ENCODE measurements at regions not wholly inside any gene's neighbourhood (a gene's known extent, or its start where the extent isn't known, plus 50 kb on each side); places are given as distances from the start of the nearest gene placed in this dataset.

DNA sequence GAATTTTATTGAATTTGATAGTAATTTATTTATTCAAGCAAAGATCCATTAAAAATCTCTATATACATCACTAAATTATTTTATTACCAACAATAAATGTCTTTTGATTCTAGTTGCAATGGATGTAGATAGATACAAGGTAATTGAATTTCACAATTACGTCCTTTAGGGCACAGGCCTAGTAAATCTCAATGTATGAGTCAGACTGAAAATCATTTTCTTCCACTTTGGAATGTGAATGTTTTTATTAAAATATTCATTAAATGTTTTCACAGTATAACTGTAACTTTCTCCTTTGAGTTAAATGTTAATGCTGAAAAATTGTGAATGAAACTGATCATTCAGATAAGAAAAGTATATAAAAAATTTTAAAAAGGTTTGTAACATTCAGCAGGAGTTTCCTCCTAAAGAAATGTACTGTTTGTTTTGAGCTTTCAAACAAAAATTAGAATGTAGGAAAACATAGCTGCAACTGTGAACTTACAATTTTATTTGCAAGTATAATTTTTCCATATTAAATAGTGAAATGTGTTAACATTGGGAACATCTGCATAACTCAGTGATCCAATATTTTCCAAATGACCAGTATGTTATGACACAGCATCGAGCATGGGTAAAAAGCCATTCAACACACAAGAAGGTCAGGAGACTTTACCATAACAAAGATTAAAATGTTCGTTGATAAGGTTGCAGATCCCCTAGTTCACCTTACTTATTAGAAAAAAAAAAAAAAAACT is 663.7 kb downstream of the METTL4 start:
- Histone ChIP-seq H3K36me3 (no peaks in the 10 kb centered on the region), H3K4me1 (no peaks in the 10 kb centered on the region), H3K4me3 (no peak overlapping the region), H3K27me3 (no peaks in the 10 kb centered on the region), H3K27ac (no peak overlapping the region), H3K9me3 (peaks cover 0 to 6% (median 3%) of the 10 kb centered on the region in 4 donors)
- no peak for DNase-seq
- intact Hi-C loops (cut with DNase I) = no loop called here
- 75 to 82% methylated on average over 3 of the region's 3 CpGs for WGBS, 2 donors
- TF ChIP-seq EP300 (IDR thresholded peaks at IDR 0.05) = no peak
- TF ChIP-seq POLR2AphosphoS5 (IDR thresholded peaks at IDR 0.05) = no peak
- TF ChIP-seq, protein P1, sequence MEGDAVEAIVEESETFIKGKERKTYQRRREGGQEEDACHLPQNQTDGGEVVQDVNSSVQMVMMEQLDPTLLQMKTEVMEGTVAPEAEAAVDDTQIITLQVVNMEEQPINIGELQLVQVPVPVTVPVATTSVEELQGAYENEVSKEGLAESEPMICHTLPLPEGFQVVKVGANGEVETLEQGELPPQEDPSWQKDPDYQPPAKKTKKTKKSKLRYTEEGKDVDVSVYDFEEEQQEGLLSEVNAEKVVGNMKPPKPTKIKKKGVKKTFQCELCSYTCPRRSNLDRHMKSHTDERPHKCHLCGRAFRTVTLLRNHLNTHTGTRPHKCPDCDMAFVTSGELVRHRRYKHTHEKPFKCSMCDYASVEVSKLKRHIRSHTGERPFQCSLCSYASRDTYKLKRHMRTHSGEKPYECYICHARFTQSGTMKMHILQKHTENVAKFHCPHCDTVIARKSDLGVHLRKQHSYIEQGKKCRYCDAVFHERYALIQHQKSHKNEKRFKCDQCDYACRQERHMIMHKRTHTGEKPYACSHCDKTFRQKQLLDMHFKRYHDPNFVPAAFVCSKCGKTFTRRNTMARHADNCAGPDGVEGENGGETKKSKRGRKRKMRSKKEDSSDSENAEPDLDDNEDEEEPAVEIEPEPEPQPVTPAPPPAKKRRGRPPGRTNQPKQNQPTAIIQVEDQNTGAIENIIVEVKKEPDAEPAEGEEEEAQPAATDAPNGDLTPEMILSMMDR (IDR thresholded peaks at IDR 0.05) = no peak
- no peak for TF ChIP-seq POLR2A (IDR thresholded peaks at IDR 0.05)

DNA sequence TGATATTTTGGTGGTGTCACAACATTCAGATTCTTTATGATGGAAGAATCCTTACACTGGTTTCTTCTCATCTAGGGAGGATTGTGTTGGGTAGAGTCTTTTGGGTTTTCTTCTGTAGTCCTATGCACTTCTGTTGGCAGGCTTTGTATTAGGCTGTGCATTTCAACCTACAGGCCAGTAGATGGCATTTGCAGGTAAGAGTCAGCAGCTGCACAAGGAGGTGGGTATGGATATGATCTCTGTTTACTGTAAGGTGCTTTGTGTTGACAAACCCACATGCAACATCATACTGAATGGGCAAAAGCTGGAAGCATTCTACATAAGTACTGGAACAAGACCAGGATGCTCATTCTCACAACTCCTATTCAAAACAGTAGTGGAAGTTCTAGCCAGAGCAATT is 656.8 kb downstream of the METTL4 start:
- H3K4me3 ChIP-seq = no peak overlapping the region
- intact Hi-C loops (cut with DNase I) = no loop called here
- no peaks in the 10 kb centered on the region for H3K27me3 ChIP-seq
- H3K9me3 ChIP-seq = peaks cover 0 to 6% (median 2%) of the 10 kb centered on the region in 4 donors
- no peaks in the 10 kb centered on the region for H3K36me3 ChIP-seq
- H3K27ac ChIP-seq = no peak overlapping the region
- no peaks in the 10 kb centered on the region for H3K4me1 ChIP-seq
- no peak for DNase-seq
- no peak for TF ChIP-seq POLR2AphosphoS5 (IDR thresholded peaks at IDR 0.05)
- TF ChIP-seq POLR2A (IDR thresholded peaks at IDR 0.05) = no peak
- no peak for TF ChIP-seq EP300 (IDR thresholded peaks at IDR 0.05)
- TF ChIP-seq, protein P1 (IDR thresholded peaks at IDR 0.05) = no peak

- no peaks in the 10 kb centered on the region for H3K36me3 ChIP-seq
- H3K9me3 ChIP-seq = no peaks in the 10 kb centered on the region
- no peaks in the 10 kb centered on the region for H3K4me1 ChIP-seq
- no peak for DNase-seq
- TF ChIP-seq, protein P1 (IDR thresholded peaks at IDR 0.05) = no peak
- no peak for TF ChIP-seq POLR2AphosphoS5 (IDR thresholded peaks at IDR 0.05)
- TF ChIP-seq POLR2A (IDR thresholded peaks at IDR 0.05) = no peak
- no peak for TF ChIP-seq EP300 (IDR thresholded peaks at IDR 0.05)
- WGBS, 2 donors = 95% methylated on average over 2 of the region's 2 CpGs
- intact Hi-C loops (cut with DNase I) = no loop called here
- H3K4me3 ChIP-seq = no peak overlapping the region
- no peak overlapping the region for H3K27ac ChIP-seq
- H3K27me3 ChIP-seq = no peaks in the 10 kb centered on the region
These were observed 654.3 kb downstream of the METTL4 start for GRCh38 chr18:1916869-1917523.

DNA sequence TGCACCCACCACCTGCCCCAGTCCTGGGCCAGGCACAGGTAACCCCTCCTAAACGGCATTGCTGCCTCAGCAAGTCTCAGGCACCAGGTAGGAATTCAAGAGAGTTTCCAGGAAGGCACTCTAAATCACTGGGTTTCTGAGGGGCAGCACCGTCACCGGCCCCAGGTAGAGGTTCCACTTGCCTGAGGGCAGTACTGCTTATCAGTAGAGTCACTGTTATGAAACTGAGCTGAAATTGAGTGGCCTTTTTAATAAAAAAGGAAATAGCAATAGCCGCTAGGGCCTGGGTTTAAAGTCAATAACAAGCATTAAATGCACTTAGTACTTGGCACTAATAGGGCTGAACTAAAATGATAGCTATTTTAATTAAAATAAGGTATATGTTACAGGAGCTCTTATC is 653.7 kb downstream of the METTL4 start:
- no peaks in the 10 kb centered on the region for H3K9me3 ChIP-seq
- H3K4me3 ChIP-seq = no peak overlapping the region
- no peak overlapping the region for H3K27ac ChIP-seq
- H3K4me1 ChIP-seq = no peaks in the 10 kb centered on the region
- H3K27me3 ChIP-seq = no peaks in the 10 kb centered on the region
- intact Hi-C loops (cut with DNase I) = no loop called here
- TF ChIP-seq POLR2A (IDR thresholded peaks at IDR 0.05) = no peak
- TF ChIP-seq EP300 (IDR thresholded peaks at IDR 0.05) = no peak
- TF ChIP-seq POLR2AphosphoS5 (IDR thresholded peaks at IDR 0.05) = no peak
- TF ChIP-seq, protein P1 (IDR thresholded peaks at IDR 0.05) = no peak
- no peak for DNase-seq
- no peaks in the 10 kb centered on the region for H3K36me3 ChIP-seq
- WGBS, 2 donors = 87 to 92% methylated on average over 4 of the region's 4 CpGs

All from sigmoid colon (tissue), 6 donors.